ENCODE measurements at regions not wholly inside any gene's neighbourhood (a gene's known extent, or its start where the extent isn't known, plus 50 kb on each side); places are given as distances from the start of the nearest gene placed in this dataset.
A peak's percentile ranks its signal among the peaks of the same experiment; 100 is the strongest.

- no peak for DNase-seq (ENCODE audit: low read depth in 3 of 3)
Observed at GRCh38 chr17:12290207-12290606, 269.5 kb downstream of the MAP2K4 start.

DNA sequence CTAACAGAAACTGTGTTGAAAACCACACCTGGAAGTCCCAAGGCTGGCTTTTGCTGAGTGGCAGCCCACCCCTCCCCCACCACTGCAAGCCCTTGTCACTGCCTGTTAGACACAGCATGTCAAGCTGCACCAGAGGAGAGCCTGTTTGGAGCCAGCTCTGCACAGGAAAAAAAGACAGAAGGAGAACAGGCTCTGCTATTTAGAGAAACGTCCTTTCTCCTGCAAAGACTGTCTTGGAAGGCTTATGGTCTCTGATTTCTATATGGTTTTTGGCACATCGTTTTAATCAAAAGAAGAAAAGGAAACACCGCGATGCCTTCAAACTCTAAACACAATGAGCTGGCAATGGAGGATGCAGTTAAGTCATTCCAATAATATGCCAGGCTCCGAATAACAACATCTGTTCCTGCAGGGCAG lies 275.5 kb downstream of the MAP2K4 start:
- DNase-seq (ENCODE audit: low read depth in 3 of 3) = no peak

DNA sequence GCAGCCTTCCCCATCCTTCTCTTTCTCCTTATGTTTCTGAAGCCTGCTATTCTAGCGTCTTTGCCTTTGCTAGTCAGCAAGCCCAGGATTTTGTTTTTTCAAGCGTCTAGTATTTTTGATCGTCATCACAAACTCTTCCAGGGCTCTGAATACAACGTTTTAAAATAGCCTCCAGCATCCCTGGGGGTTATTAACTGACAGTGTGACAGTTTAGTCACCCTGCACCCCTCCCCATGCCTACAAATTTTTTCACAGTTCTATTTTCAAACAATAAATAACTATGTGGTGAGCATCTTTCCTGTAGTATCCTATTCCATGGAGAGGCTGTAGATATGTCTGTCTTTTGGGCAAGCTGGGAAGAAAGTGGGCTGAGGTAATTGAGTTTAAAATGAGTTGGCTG lies 280.9 kb downstream of the MAP2K4 start:
- no peak for DNase-seq (ENCODE audit: low read depth in 3 of 3)

GRCh38 chr17:12302711-12303110 lies 282.0 kb downstream of the MAP2K4 start:
- DNase-seq (ENCODE audit: low read depth in 3 of 3) = no peak

GRCh38 chr17:12310811-12311210 lies 290.1 kb downstream of the MAP2K4 start:
- DNase-seq (ENCODE audit: low read depth in 3 of 3) = no peak

DNA sequence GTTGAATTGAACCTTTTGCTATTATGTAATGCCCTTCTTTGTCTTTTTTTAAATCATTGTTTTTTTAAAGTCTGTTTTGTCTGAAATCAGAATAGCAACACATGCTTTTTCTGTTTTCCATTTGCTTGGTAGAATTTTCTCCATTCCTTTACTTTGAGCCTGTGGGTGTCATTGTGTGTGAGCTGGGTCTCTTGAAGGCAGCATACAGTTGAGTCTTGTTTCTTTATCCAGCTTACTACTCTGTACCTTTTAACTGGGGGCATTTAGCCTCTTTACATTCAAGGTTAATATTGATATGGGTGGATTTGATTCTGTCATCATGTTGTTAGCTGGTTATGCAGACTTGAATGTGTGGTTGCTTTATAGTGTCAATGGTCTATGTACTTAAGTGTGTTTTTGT lies 292.0 kb downstream of the MAP2K4 start:
- no peak for DNase-seq (ENCODE audit: low read depth in 3 of 3)

DNA sequence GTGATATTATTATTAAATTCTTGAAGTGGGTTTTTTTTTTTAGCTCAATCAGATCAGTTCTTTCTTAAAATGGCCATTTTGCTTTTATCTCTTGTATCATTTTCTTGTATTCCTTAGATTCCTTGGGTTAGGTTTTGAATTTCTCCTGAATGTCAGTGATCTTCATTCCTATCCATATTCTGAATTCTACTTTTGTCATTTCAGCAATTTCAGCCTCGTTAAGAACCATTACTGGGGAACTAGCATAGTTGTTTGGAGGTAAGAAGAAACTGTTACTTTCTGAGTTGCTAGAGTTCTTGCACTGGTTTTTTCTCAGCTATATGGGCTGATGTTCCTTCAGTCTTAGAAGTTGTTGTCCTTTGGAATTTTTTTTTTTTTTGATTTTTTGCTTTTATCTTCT lies 293.1 kb downstream of the MAP2K4 start:
- no peak for DNase-seq (ENCODE audit: low read depth in 3 of 3)

GRCh38 chr17:12316021-12316420 lies 295.3 kb downstream of the MAP2K4 start:
- DNase-seq (ENCODE audit: low read depth in 3 of 3) = no peak

- no peak for DNase-seq (ENCODE audit: low read depth in 3 of 3)
Observed at GRCh38 chr17:12318571-12319266, 298.0 kb downstream of the MAP2K4 start.

DNA sequence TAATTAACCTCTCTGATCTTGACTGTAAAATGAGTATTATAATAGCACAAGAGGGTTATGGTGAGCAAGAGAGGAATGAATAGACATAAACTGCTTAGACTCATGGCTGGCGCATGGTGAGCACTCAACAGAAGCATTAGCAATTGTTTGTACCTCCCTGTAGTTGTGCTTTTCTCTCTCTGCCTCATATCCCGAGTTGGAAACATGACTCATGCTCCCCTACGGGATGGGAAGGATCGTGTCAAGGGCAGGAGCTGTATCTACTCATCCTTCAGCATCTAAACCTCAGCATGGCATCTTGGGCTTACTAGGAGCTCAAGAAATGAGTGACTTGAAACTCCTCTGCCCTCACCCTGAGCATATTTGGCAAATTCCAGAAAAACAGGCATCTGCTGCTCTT lies 299.6 kb downstream of the MAP2K4 start:
- no peak for DNase-seq (ENCODE audit: low read depth in 3 of 3)

GRCh38 chr17:12328204-12328603 lies 307.5 kb downstream of the MAP2K4 start:
- DNase-seq (ENCODE audit: low read depth in 3 of 3) = no peak

DNA sequence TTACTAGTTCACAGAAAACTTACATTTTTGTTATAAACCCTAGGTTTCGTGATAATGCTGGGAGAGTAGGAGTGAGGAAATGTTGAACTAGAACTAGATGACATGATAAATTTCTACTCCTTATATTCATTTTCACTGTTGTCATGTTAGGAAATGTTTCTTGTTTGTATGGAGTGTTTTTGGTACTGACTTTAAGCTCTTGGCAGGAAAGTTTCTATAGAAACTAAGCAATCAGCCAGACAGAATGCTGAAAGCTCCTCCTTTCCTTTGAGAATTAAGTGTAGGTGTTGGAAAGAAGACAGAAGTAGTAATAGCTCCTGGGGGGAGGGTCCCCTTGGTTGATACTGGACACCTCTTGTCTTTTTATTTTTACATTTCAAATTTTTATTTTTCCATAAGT lies 309.8 kb downstream of the MAP2K4 start:
- no peak for DNase-seq (ENCODE audit: low read depth in 3 of 3)

- DNase-seq (ENCODE audit: low read depth in 3 of 3) = no peak
Observed at GRCh38 chr17:12341328-12341727, 320.7 kb downstream of the MAP2K4 start.

DNA sequence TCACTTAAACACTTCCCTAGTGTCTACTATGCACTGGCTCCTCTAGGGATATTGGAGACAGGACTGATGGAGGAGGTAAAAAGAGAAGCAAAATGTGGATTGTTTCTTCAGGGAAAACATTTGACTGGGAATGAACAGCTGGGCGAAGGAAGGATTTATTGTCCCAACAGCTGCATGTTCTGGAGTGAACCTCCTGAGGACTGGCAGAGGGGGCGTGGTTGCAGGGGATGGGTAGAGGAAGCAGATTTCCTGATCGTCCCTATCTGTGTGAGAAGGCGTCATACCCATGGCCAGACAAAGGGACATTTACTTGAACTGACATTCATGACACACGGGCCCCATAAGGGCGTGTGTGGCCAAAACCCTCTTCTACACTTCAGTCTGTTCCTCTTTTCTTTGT lies 321.5 kb downstream of the MAP2K4 start:
- no peak for DNase-seq (ENCODE audit: low read depth in 3 of 3)

- DNase-seq (ENCODE audit: low read depth in 3 of 3) = peak in 2 of 3 donors; percentile 0 to 1
Observed at GRCh38 chr17:12342609-12343435, 322.1 kb downstream of the MAP2K4 start.

- no peak for DNase-seq (ENCODE audit: low read depth in 3 of 3)
Observed at GRCh38 chr17:12348476-12348875, 317.2 kb upstream of the MYOCD start.

GRCh38 chr17:12349297-12349696 lies 316.4 kb upstream of the MYOCD start:
- no peak for DNase-seq (ENCODE audit: low read depth in 3 of 3)

- DNase-seq (ENCODE audit: low read depth in 3 of 3) = no peak
Observed at GRCh38 chr17:12352127-12352526, 313.6 kb upstream of the MYOCD start.

DNA sequence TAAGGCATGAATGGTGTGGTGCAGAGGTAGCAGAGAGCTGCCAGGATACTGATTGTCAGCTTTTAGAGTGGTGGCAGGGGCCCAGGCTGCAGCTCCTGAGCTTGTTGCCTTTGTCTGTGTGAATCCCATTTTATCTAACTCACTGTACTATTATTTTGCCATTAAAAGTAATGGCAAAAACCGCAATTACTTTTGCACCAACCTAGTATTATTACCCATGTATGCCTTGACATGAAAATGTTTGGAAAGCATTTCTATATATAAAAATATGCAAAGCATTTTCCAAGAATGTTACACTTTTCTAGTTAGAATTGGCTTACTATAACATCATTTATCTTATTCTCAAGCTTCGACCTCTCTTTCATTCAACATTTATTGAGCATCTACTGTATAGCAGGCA lies 308.1 kb upstream of the MYOCD start:
- DNase-seq (ENCODE audit: low read depth in 3 of 3) = no peak

GRCh38 chr17:12358477-12358876 lies 307.2 kb upstream of the MYOCD start:
- DNase-seq (ENCODE audit: low read depth in 3 of 3) = no peak

- DNase-seq (ENCODE audit: low read depth in 3 of 3) = no peak
Observed at GRCh38 chr17:12362853-12363455, 302.7 kb upstream of the MYOCD start.

GRCh38 chr17:12365805-12366204 lies 299.9 kb upstream of the MYOCD start:
- no peak for DNase-seq (ENCODE audit: low read depth in 3 of 3)

GRCh38 chr17:12369065-12369464 lies 296.6 kb upstream of the MYOCD start:
- DNase-seq (ENCODE audit: low read depth in 3 of 3) = no peak
